Testis (tissue), 2 donors: ENCODE measurements at regions not wholly inside any gene's neighbourhood (a gene's known extent, or its start where the extent isn't known, plus 50 kb on each side); places are given as distances from the start of the nearest gene placed in this dataset.

Source experiments
- CTCF ChIP-seq, 3 experiments: fragments of 450-650 bp in 2 of 3; fragments of 200-600 bp in 1 of 3; sonication (generic) in 1 of 3; IDR thresholded peaks; one replicate each; pipeline ENCODE4 v1.5.1; 2016 to 2019; ENCODE audit warnings: antibody characterized with exemption in 3 of 3, mild to moderate bottlenecking in 2 of 3, moderate library complexity in 1 of 3
- POLR2A ChIP-seq: fragments of 450-650 bp; IDR thresholded peaks from one replicate; pipeline ENCODE4 v1.6.1; 2017; ENCODE audit warnings: antibody characterized with exemption, mild to moderate bottlenecking, moderate library complexity

DNA sequence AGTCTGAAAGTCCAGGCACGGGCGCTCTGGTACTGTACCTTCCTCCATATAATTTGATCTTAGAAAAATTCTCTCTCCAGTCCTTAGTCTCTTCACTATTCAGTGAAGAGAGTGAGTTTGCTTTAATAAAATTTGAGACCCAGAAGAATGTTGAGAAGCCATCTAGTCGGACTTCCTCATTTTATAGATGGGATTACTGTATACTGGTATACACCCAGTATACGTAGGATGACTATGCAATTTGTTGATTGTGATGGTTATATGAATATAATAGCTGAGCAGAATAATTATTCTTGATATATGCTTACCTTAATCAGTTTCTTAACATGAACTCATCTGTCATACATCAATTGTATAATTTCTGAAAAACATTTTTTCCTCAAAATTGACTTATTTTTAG lies 328.0 kb upstream of the B3GALT2 start:
- no peak for TF ChIP-seq CTCF (IDR thresholded peaks at IDR 0.05)
- TF ChIP-seq POLR2A, result no peak
